Kasumi-1 (cell line): ENCODE measurements at regions not wholly inside any gene's neighbourhood (a gene's known extent, or its start where the extent isn't known, plus 50 kb on each side); places are given as distances from the start of the nearest gene placed in this dataset.

Experiments used
- DNase-seq, 2 experiments: peaks; one replicate each; lab custom pipeline; 2025; lab: John Stamatoyannopoulos, UW

DNA sequence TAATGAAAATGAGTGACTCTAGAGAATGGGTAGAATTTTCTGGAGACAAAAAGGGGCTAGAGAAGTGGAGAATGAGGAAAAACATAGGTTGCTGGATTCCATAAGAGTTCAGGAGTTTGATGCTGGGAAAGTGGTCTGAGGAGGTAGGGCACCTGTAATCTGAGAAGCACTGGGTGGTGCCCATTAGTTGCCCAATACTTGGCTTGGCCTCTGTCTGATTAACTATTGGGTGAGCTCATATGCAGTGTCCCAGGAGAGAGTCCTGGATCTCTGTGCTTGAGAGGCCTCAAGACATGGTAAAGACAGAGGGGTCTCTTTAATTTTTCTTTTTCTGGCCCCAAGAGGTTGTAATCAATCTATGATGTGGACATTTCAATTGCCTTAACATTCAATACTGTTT lies 390.1 kb downstream of the TDRD3 start:
- DNase-seq: no peak

DNA sequence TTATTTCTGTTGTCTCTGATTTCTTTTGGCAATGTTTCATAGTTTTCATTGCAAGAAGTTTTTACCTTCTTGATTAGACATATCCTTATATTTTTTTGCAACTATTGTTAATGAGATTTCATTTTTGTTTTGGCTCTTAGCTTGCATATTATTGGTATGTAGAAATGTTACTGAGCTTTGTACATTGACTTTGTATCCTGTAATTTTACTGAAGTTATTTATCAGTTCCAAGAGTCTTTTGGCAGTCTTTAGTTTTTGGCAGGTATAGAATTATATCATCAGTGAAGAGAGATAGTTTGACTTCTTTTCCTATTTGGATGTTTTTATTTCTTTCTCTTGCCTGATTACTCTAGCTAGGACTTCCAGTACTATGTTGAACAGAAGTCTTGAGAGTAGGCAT lies 375.7 kb downstream of the TDRD3 start:
- DNase-seq: no peak

DNA sequence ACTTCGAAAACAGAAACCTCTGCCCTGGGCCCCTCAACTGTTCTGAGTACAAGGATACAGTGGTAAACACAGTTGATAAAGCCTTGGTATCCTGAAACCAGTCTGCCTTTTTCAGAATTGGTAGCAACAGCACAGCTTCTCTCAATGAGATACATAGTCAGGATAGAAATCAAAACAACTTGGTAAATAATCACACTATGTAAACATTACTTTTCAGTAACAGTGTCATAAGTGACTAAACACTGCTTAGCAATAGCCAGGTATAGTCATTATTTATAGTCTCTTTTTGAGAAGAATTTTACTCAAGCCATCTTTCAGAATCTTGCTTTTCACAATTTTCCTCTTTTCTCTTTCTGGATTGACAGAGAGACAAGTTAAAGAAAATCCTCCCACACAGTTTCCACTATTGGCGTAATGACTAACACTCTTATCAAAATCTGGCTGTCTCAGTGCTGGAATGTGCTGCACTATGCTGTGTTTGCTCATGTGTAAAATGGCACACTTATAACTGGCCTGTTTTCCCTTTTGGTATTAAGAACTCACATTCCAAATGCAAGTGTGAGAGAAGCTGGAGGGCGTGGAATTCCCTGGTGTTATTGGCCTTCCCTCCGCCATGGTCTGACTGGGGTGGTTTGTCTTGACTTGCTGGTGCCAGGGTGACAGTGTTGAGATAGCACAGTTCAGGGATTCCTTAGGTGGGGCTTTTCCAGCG lies 368.8 kb downstream of the TDRD3 start:
- DNase-seq: no peak

GRCh38 chr13:60759499-60759898 lies 362.5 kb downstream of the TDRD3 start:
- DNase-seq: no peak

GRCh38 chr13:60758637-60759036 lies 361.6 kb downstream of the TDRD3 start:
- DNase-seq: no peak

DNA sequence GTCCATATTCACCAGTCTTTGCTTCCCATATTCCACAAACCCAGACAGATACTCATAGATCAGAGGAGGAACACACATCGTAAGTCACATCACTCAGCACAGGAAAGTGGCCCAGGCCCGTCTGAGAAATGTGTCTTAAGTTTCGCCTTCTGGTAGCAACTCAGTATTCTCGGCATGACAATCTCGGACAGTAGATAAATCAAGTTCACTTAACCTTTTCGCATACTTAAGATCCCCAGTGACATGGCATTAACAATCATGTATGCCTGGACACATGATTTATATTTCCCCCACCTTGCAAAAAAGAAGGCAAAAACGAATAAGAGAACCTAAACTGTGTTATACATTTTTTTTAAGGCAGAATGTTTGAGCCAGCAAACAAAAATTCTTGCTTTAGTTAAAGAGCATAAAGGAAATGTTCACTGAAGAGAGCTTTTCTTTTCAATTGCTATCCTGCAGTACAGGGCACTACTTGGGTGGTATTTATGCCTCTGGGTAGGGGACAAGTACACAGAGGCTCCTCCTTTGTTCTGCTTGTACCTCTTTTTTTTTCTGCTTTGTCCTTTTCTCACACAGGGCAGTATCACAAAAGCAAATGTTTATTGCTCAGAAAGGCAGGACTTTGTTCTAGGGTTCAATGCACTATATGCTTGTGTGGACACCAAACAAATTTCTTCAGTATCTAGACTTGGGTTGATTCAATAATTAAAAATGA lies 360.6 kb downstream of the TDRD3 start:
- no peak for DNase-seq

DNA sequence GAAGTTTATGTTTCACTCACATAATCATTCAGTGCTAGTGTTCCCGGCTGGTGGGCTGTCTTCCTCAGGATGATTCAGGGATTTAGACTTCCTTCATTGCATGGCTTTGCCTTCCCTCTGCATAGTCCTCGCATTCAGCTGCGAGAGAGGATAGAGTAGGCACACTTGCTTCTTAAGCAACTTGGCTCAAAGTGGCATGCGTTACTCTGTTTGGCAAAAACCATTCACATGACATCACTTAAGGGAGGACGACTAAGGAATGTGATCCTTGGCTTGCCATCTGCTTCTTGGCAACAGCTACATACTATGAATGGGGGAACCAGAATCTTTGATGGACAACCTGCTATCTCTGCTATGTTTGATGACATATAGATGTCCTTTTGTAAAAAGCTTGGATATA lies 359.3 kb downstream of the TDRD3 start:
- DNase-seq: no peak

DNA sequence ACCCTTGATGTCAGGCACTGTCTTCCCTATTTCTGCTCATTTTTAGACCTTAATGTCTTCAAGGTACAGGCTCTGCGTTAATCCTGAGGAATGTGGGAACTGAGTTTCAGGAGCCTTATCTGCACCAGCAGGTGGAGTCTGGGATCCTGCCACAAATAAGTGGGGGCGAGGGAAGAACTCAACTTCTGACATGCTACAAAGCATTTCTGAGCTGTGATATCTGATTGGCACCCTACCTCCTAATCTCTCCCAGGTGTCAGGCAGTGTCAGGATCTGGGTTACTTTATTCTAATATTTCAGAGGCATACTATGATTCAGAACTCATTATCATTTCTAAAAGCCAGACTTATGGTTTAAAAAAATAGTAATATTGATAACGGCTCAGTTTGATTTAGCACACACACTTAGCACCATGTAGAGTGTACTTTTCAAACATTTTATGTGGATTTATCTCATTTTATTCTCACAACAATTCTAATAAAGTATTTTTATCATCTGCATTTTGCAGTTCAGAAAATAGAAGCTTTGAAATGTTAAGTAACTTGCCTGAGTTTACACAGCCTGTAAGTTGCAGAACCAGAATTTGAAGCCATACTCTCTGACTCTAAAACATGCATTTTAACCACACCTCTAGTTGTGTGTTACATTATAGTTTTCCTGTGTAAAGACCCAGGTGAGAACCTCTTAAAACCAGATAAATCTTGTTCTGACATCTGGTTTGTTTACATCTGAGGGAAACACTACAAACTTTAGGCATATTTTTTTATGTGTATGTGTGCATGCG lies 358.6 kb downstream of the TDRD3 start:
- DNase-seq: no peak

- peak; percentile 36 to 47 for DNase-seq
Measured at GRCh38 chr13:60754211-60755090, 357.4 kb downstream of the TDRD3 start.

- no peak for DNase-seq
Measured at GRCh38 chr13:60753641-60754040, 356.6 kb downstream of the TDRD3 start.

- DNase-seq: no peak
Measured at GRCh38 chr13:60745343-60745742, 348.3 kb downstream of the TDRD3 start.

DNA sequence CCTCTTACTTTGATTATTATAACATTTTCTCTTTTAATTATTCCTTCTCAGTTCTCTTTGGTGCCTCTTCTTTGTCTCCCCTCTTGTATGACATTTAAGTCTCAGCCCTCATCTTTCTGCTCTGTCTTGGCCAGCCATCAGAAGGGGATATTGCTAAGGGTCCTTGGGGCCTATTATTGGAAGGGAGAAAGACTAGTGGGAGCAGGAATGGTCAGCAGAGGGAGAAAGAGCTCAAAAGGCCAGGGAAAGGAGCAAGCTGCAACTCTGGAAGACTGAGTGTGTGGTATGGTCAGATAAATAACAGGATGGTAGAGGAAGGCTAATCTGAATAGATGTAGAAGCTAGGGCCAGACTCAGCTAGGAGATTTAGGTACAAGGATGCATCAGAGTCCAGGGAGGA lies 336.9 kb downstream of the TDRD3 start:
- DNase-seq: no peak

GRCh38 chr13:60727140-60727539 lies 330.1 kb downstream of the TDRD3 start:
- DNase-seq: no peak

GRCh38 chr13:60721063-60721462 lies 324.0 kb downstream of the TDRD3 start:
- no peak for DNase-seq

DNA sequence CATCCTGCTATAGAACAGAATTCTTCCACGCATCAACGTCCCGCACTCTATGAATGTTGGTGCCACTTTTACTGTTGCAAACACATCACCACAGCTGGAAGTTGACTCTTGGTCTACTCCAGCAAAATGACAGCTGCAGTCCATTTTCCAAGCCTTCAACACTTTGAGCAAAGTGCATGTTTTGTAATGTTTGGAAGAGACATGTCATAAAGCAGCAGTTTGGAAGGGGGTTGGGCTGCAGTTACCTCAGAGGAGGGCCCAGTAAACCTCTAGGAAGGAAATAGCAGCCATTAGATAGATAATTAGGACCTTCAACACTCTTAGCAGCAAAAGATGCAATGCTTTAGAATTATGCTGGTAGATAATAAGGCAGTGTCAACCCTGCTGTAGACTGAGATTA lies 323.6 kb downstream of the TDRD3 start:
- no peak for DNase-seq

DNA sequence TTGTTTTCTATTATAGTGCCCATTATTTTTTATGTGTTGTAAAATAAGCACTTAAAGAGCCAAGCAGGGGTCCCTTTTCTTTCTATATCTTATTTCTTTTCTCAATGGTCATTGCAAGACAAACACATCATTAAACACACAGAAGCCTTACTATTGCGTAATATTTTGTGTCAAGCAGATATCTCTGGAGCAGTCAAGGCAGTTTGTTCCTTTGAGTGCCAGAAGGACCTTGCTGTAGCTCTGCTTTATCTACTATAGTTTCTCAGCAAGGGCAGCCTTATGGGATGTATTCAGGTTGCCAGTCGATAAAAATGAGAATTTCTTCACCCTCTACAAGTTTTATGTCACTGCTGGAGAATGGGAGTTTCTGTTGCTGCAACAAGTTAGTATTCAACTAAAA lies 319.3 kb downstream of the TDRD3 start:
- DNase-seq: no peak

- DNase-seq: no peak
Measured at GRCh38 chr13:60707878-60708277, 310.9 kb downstream of the TDRD3 start.

DNA sequence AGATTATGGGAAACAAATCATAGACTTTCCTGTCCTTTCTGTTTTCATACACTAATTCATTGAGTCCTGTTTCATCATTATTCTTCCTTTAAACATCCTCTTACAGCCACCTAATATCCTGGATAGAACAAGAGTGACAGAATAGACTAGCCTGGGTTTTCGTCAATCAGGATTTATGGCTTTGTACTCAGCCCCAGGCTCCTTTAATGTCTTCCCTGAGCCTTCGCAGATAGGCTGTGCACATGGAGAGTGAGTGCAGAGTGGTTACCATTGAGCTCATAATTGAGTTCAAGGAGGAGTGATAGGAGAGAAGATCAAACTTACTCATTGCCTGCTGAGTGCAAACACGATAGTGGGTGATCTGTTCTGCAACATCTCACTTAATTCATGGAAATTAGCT lies 304.9 kb downstream of the TDRD3 start:
- no peak for DNase-seq

- DNase-seq: no peak
Measured at GRCh38 chr13:60700994-60701393, 304.0 kb downstream of the TDRD3 start.

- no peak for DNase-seq
Measured at GRCh38 chr13:60699636-60700035, 302.6 kb downstream of the TDRD3 start.

GRCh38 chr13:60696602-60697001 lies 299.6 kb downstream of the TDRD3 start:
- DNase-seq: no peak

DNA sequence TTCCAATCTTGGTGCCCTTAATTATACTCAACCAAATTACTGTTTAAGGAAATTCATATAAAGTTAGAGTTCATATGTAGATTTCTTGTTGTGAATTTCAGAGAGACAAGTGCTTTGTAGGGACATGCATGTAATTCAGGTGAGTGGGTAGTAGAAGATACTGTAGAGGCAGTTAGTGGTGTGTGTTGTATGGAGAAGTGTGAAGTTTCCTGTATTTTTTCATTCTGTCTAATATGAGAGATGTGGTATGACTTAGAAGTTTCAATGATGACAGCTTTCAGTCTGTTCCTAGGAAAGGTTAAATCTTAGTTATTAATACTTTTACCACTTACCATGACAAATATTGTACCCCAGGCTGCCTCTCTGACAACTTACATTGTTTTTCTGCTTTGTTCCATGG lies 294.2 kb downstream of the TDRD3 start:
- DNase-seq: no peak
